HCT116 (cell line): ENCODE measurements at regions not wholly inside any gene's neighbourhood (a gene's known extent, or its start where the extent isn't known, plus 50 kb on each side); places are given as distances from the start of the nearest gene placed in this dataset.

ENCODE experiments used
- ATAC-seq: fragments of 200-7000 bp; cut with Tn5 transposase; 2 replicates; pipeline ENCODE4 v1.9.1; 2020; ENCODE audit warnings: mild to moderate bottlenecking, moderate library complexity
- BruUV-seq: library from RNA; stranded (reverse); fragments of 400-500 nt; replicated peaks from 2 replicates; lab custom pipeline; 2021; lab: Mats Ljungman, UMichigan
- CTCF ChIA-PET: fragments of 300-600 bp; sonication (Branson Sonifier 250); formaldehyde crosslinking; loops from one replicate; lab custom pipeline; 2021; ENCODE audit warnings: antibody characterized with exemption; lab: Charles Lee
- POLR2A ChIA-PET: fragments of 300-600, 350-600 bp; sonication (Branson Sonifier 250); formaldehyde crosslinking; loops from one replicate; lab custom pipeline; 2021; ENCODE audit warnings: antibody characterized with exemption; lab: Charles Lee
- RAD21 ChIA-PET, 2 experiments: fragments of 300-600 bp; sonication (Branson Sonifier 250); formaldehyde crosslinking; loops; one replicate each; lab custom pipeline; 2023; ENCODE audit warnings: low total read pairs in 2 of 2; ENCODE audit not compliant: uncharacterized antibody in 2 of 2, unreplicated experiment in 2 of 2, low non-redundant PET in 1 of 2; lab: Charles Lee
- DNase-seq: peaks from one replicate; pipeline ENCODE4 v3.0.0-alpha.2; 2010; ENCODE audit warnings: low read depth, low spot score
- H2AFZ ChIP-seq: fragments of 200-600 bp; shearing (Covaris generic), sonication (generic); 2 replicates; pipeline ENCODE4 v1.6.1; 2017; ENCODE audit warnings: low read depth, mixed run types, mixed read lengths, antibody characterized with exemption, low read length; ENCODE audit not compliant: poor library complexity, severe bottlenecking
- H3K27ac ChIP-seq: 2 replicates; pipeline ENCODE4 v1.5.1; 2012; ENCODE audit warnings: low read depth, low read length
- H3K27me3 ChIP-seq: fragments of 200-600 bp; sonication (generic); 2 replicates; pipeline ENCODE4 v1.6.1; 2016; ENCODE audit warnings: mixed run types, low read length, mixed read lengths; ENCODE audit not compliant: insufficient read depth
- H3K36me3 ChIP-seq, 2 experiments: fragments of 200-500 bp in 1 of 2; fragments of 200-600 bp in 1 of 2; sonication (Bioruptor generic) in 1 of 2; sonication (generic) in 1 of 2; 2 replicates each; pipeline versions ENCODE4 v1.5.1 to v1.6.1; 2014 to 2016; ENCODE audit warnings: low read length in 2 of 2, inconsistent platforms in 1 of 2, mixed read lengths in 1 of 2, mixed run types in 1 of 2; ENCODE audit not compliant: insufficient read depth in 2 of 2, control insufficient read depth in 1 of 2
- H3K4me1 ChIP-seq, 2 experiments: fragments of 200-600 bp in 1 of 2; sonication (generic) in 1 of 2; 2 replicates each; pipeline versions ENCODE4 v1.5.1 to v1.6.1; 2012 to 2017; ENCODE audit warnings: low read length in 2 of 2, inconsistent platforms in 1 of 2, mild to moderate bottlenecking in 1 of 2, mixed read lengths in 1 of 2, mixed run types in 1 of 2, moderate library complexity in 1 of 2; ENCODE audit not compliant: insufficient read depth in 2 of 2, control insufficient read depth in 1 of 2
- H3K4me2 ChIP-seq: fragments of 200-600 bp; sonication (generic); 2 replicates; pipeline ENCODE4 v1.6.1; 2017; ENCODE audit warnings: mixed run types, low read length, mixed read lengths
- H3K4me3 ChIP-seq, 2 experiments: fragments of 200-600 bp in 1 of 2; sonication (generic) in 1 of 2; replicated peaks in 1 of 2; 2 replicates each; pipeline ENCODE4 v1.5.1; 2011 to 2016; ENCODE audit warnings: low read length in 2 of 2, control low read depth in 1 of 2, low read depth in 1 of 2, mild to moderate bottlenecking in 1 of 2, mixed read lengths in 1 of 2, mixed run types in 1 of 2
- H3K79me2 ChIP-seq: fragments of 200-600 bp; sonication (generic); 2 replicates; pipeline ENCODE4 v1.6.1; 2017; ENCODE audit warnings: mild to moderate bottlenecking, mixed run types, low read length, moderate library complexity, mixed read lengths; ENCODE audit not compliant: insufficient read depth
- H3K9ac ChIP-seq: fragments of 200-600 bp; sonication (generic); 2 replicates; pipeline ENCODE4 v1.6.1; 2016; ENCODE audit warnings: low read length, mixed read lengths
- H3K9me2 ChIP-seq: fragments of 200-600 bp; sonication (generic), shearing (Covaris generic); 2 replicates; pipeline ENCODE4 v1.6.1; 2017; ENCODE audit warnings: mixed run types, mild to moderate bottlenecking, moderate library complexity; ENCODE audit not compliant: insufficient read depth
- H3K9me3 ChIP-seq, 2 experiments: fragments of 200-500 bp in 1 of 2; fragments of 200-600 bp in 1 of 2; sonication (Bioruptor generic) in 1 of 2; sonication (generic) in 1 of 2; 2 replicates each; pipeline ENCODE4 v1.6.1; 2014 to 2017; ENCODE audit warnings: low read length in 2 of 2, mixed read lengths in 2 of 2, inconsistent platforms in 1 of 2, low read depth in 1 of 2, mild to moderate bottlenecking in 1 of 2, mixed run types in 1 of 2, moderate library complexity in 1 of 2; ENCODE audit not compliant: control insufficient read depth in 1 of 2, insufficient read depth in 1 of 2
- H4K20me1 ChIP-seq: fragments of 200-600 bp; sonication (generic), shearing (Covaris generic); 2 replicates; pipeline ENCODE4 v1.6.1; 2017; ENCODE audit warnings: mixed run types, mild to moderate bottlenecking, moderate library complexity; ENCODE audit not compliant: insufficient read depth
- CBX3 ChIP-seq: IDR thresholded peaks from 2 replicates; pipeline ENCODE4 v1.6.1; 2012; ENCODE audit warnings: low read depth
- CEBPB ChIP-seq: IDR thresholded peaks from 2 replicates; pipeline ENCODE4 v1.6.1; 2012; ENCODE audit warnings: low read depth
- CTCF ChIP-seq, 3 experiments: fragments of 200-600 bp in 1 of 3; sonication (generic) in 1 of 3; IDR thresholded peaks in 2 of 3; conservative IDR thresholded peaks in 1 of 3; 2 replicates each; pipeline ENCODE4 v1.5.1; 2012 to 2017; ENCODE audit warnings: low read depth in 2 of 3, low read length in 2 of 3, antibody characterized with exemption in 1 of 3, borderline replicate concordance in 1 of 3, control low read depth in 1 of 3, mild to moderate bottlenecking in 1 of 3, mixed read lengths in 1 of 3, mixed run types in 1 of 3, moderate library complexity in 1 of 3; ENCODE audit not compliant: insufficient read depth in 1 of 3
- ELF1 ChIP-seq: IDR thresholded peaks from 2 replicates; pipeline ENCODE4 v1.6.1; 2012; ENCODE audit warnings: low read depth, borderline replicate concordance
- EZH2 ChIP-seq: fragments of 200-600 bp; sonication (generic); IDR thresholded peaks from 2 replicates; pipeline ENCODE4 v1.6.1; 2017; ENCODE audit warnings: antibody characterized with exemption, mixed run types
- EZH2phosphoT487 ChIP-seq: fragments of 200-600 bp; IDR thresholded peaks from 2 replicates; pipeline ENCODE4 v1.6.1; 2018; ENCODE audit warnings: antibody characterized with exemption, borderline replicate concordance
- FOSL1 ChIP-seq: IDR thresholded peaks from 2 replicates; pipeline ENCODE4 v1.6.1; 2012; ENCODE audit warnings: low read depth
- POLR2A ChIP-seq: IDR thresholded peaks from 2 replicates; pipeline ENCODE4 v1.7.0; 2011; ENCODE audit warnings: borderline replicate concordance; ENCODE audit not compliant: insufficient read depth, insufficient read length; ENCODE audit errors: extremely low read depth
- RAD21 ChIP-seq: IDR thresholded peaks from 2 replicates; pipeline ENCODE4 v1.6.1; 2012; ENCODE audit warnings: low read depth, mild to moderate bottlenecking
- SIN3A ChIP-seq: IDR thresholded peaks from 2 replicates; pipeline ENCODE4 v1.6.1; 2012; ENCODE audit warnings: low read depth
- SP1 ChIP-seq: IDR thresholded peaks from 2 replicates; pipeline ENCODE4 v1.6.1; 2012; ENCODE audit warnings: low read depth
- SRF ChIP-seq: IDR thresholded peaks from 2 replicates; pipeline ENCODE4 v1.6.1; 2012; ENCODE audit warnings: low read depth
- TCF7L2 ChIP-seq: IDR thresholded peaks from 2 replicates; pipeline ENCODE4 v1.7.0; 2011; ENCODE audit warnings: borderline replicate concordance, inconsistent platforms; ENCODE audit not compliant: insufficient read depth, insufficient read length; ENCODE audit errors: extremely low read depth
- YY1 ChIP-seq: IDR thresholded peaks from 2 replicates; pipeline ENCODE4 v1.6.1; 2011; ENCODE audit warnings: low read length, low read depth, moderate library complexity, mild to moderate bottlenecking; ENCODE audit not compliant: insufficient replicate concordance; ENCODE audit errors: extremely low read depth
- ZFX ChIP-seq: fragments of 450-650 bp; IDR thresholded peaks from 2 replicates; pipeline ENCODE4 v1.6.1; 2017
- intact Hi-C: fragments of 100-400 bp; cut with micrococcal nuclease; formaldehyde crosslinking; loops from 2 replicates; pipeline ENCODE4 v1.10.0; 2022
- TF ChIP-seq, protein P1 (sequence below): IDR thresholded peaks from 2 replicates; pipeline ENCODE4 v1.6.1; 2012

GRCh38 chr6:73901986-73902385 lies 206.0 kb downstream of the CD109 start:
- no peaks in the 10 kb centered on the region for H3K27me3 ChIP-seq
- no peak overlapping the region for H3K9ac ChIP-seq
- ChIA-PET CTCF (no interaction called here), RAD21 (no interaction called here), POLR2A (no interaction called here)
- no peak overlapping the region for H3K4me2 ChIP-seq
- no peaks in the 10 kb centered on the region for H3K79me2 ChIP-seq
- no peak for DNase-seq
- no peak for ATAC-seq
- TF ChIP-seq ELF1 (no peak), CBX3 (no peak), SRF (no peak), POLR2A (no peak), CEBPB (no peak), TCF7L2 (no peak), SP1 (no peak), CTCF (IDR thresholded peaks at IDR 0.05 in 2 of 3, conservative IDR thresholded peaks at IDR 0.05 in 1 of 3; ENCODE audit: borderline replicate concordance in 1 of 3, insufficient read depth in 1 of 3, low read depth in 2 of 3, low read length in 2 of 3) (no peak), EZH2phosphoT487 (no peak), SIN3A (no peak), RAD21 (no peak), YY1 (no peak), EZH2 (no peak), ZFX (no peak), FOSL1 (no peak)
- TF ChIP-seq, protein P1, sequence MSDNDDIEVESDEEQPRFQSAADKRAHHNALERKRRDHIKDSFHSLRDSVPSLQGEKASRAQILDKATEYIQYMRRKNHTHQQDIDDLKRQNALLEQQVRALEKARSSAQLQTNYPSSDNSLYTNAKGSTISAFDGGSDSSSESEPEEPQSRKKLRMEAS, result no peak
- no peak overlapping the region for H2AFZ ChIP-seq
- no peak overlapping the region for H3K27ac ChIP-seq
- intact Hi-C loops, result no loop called here
- no peaks in the 10 kb centered on the region for H3K9me2 ChIP-seq
- no peak overlapping the region for H3K4me3 ChIP-seq
- H3K4me1 ChIP-seq, result no peaks in the 10 kb centered on the region
- H3K36me3 ChIP-seq, result no peaks in the 10 kb centered on the region
- H4K20me1 ChIP-seq, result no peaks in the 10 kb centered on the region
- BruUV-seq, result no TSS peak
- H3K9me3 ChIP-seq, result peaks cover 0 to 6% of the 10 kb centered on the region in 2 experiments; a peak in 1 of 4 replicates
